HG03521 (cell line): ENCODE measurements at regions not wholly inside any gene's neighbourhood (a gene's known extent, or its start where the extent isn't known, plus 50 kb on each side); places are given as distances from the start of the nearest gene placed in this dataset.
A peak's percentile ranks its signal among the peaks of the same experiment; 100 is the strongest.

Source experiments
- ATAC-seq: cut with Tn5 transposase; IDR thresholded peaks from one replicate; pipeline ENCODE4 v1.9.1; 2021; ENCODE audit warnings: mild to moderate bottlenecking, moderate library complexity; ENCODE audit not compliant: unreplicated experiment

- no peak for ATAC-seq
Measured at GRCh38 chr6:143595251-143596036, 82.3 kb upstream of the PHACTR2 start.

GRCh38 chr6:143594647-143595046, 83.1 kb upstream of the PHACTR2 start:
- ATAC-seq = no peak

GRCh38 chr6:143592335-143592734, 80.8 kb upstream of the FUCA2 start:
- no peak for ATAC-seq

GRCh38 chr6:143591441-143591840, 79.9 kb upstream of the FUCA2 start:
- no peak for ATAC-seq

- ATAC-seq = no peak
Measured at GRCh38 chr6:143589162-143589561, 77.6 kb upstream of the FUCA2 start.

- no peak for ATAC-seq
Measured at GRCh38 chr6:143586557-143586956, 75.0 kb upstream of the FUCA2 start.

GRCh38 chr6:143585716-143586115, 74.2 kb upstream of the FUCA2 start:
- ATAC-seq = no peak

GRCh38 chr6:143585241-143585640, 73.7 kb upstream of the FUCA2 start:
- no peak for ATAC-seq

- no peak for ATAC-seq
Measured at GRCh38 chr6:143583542-143584327, 72.2 kb upstream of the FUCA2 start.

GRCh38 chr6:143581835-143582480, 70.4 kb upstream of the FUCA2 start:
- no peak for ATAC-seq

- ATAC-seq = no peak
Measured at GRCh38 chr6:143579703-143580102, 68.2 kb upstream of the FUCA2 start.

- no peak for ATAC-seq
Measured at GRCh38 chr6:143578054-143578453, 66.5 kb upstream of the FUCA2 start.

- no peak for ATAC-seq
Measured at GRCh38 chr6:143575901-143576426, 64.4 kb upstream of the FUCA2 start.

- peak; percentile 80 for ATAC-seq
Measured at GRCh38 chr6:143575440-143575839, 63.9 kb upstream of the FUCA2 start.

- ATAC-seq = no peak
Measured at GRCh38 chr6:143570147-143570853, 58.8 kb upstream of the FUCA2 start.

- ATAC-seq = no peak
Measured at GRCh38 chr6:143569040-143569439, 57.5 kb upstream of the FUCA2 start.

GRCh38 chr6:143564484-143565017, 53.0 kb upstream of the FUCA2 start:
- ATAC-seq = no peak

GRCh38 chr6:143562143-143562542, 50.6 kb upstream of the FUCA2 start:
- no peak for ATAC-seq
